GM18502 (cell line): ENCODE measurements at regions not wholly inside any gene's neighbourhood (a gene's known extent, or its start where the extent isn't known, plus 50 kb on each side); places are given as distances from the start of the nearest gene placed in this dataset.

ENCODE experiments used
- ATAC-seq: cut with Tn5 transposase; IDR thresholded peaks from one replicate; pipeline ENCODE4 v1.9.1; 2021; ENCODE audit warnings: mild to moderate bottlenecking; ENCODE audit not compliant: unreplicated experiment, poor library complexity

GRCh38 chr1:61627365-61627764, 97.6 kb downstream of the TM2D1 start:
- no peak for ATAC-seq

DNA sequence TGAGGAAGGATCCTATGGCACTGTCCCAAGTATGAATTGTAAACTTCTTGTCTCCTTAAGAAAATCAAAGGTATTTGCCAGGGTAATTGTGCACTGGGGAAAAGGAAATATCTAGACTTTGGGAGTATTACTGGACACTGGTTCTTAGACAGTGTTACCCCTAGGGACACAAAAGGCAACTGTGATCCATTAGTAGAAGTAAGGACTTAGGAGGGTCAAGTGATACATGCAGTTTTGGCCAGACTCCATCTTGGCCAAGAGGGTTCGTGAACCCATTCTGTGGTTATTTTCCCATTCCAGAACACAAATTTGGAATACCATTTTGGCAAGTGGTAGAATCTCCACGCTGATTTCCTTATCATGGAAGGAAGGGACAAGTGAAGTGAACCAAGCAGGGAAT, 98.1 kb downstream of the TM2D1 start:
- ATAC-seq, result no peak

DNA sequence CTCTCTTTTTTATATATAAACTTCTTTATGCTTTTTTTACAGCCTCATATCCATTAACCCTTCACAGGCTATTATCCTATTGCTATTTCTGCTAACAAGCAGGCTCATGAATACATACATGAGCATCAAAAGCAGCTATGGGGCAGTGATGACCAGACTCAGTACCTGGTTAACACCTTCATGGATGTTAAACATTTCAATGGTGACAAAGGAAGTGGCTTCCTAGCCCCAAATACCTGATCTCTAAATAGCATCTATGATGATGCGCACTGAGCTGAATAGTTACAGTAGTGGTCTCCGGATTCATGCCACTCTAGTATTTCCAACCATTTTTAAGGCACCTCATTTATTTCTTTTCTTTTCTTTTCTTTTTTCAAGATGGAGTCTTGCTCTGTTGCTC, 101.1 kb downstream of the TM2D1 start:
- no peak for ATAC-seq

- ATAC-seq, result no peak
Measured at GRCh38 chr1:61620536-61620935, 104.4 kb downstream of the TM2D1 start.

GRCh38 chr1:61618755-61619154, 106.2 kb downstream of the TM2D1 start:
- no peak for ATAC-seq

GRCh38 chr1:61618193-61618592, 106.7 kb downstream of the TM2D1 start:
- no peak for ATAC-seq

DNA sequence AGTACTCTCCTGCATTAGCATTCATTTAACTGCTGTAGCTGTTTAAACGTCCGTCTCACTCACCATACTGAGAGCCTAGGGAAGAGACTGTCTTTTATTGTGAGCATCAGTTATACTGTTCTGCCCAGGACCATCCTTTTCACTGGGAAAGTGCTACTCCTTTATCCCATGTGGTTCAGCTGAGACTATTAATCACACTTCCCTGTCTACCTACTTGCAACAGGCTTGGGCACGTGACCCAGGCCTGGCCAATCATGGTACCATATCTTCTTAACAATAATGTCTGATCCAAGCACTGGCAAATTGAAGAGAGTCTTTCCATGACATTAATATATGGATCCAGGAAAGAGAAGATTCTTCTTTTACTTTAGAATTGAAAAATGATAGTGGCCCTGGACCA, 108.1 kb downstream of the TM2D1 start:
- ATAC-seq, result no peak

DNA sequence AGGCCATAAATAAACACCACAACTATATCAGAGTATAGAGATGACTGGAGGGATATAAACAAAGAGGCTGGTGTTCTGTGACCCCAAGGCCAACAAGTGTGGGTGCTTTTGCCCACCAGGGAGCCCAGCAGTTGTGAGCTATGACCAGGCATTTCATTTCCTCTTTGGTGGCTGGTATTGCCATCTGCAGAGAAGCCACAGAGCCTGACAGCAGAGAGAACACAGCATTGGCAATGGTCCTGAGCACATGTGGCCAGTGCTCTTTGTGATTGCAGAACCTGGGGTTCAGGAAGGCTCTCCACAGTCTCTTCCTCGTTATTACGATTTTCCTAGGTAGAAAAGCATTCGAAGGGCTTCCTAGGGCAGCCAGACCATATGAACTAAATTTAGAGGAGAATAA, 112.3 kb downstream of the TM2D1 start:
- ATAC-seq, result no peak

DNA sequence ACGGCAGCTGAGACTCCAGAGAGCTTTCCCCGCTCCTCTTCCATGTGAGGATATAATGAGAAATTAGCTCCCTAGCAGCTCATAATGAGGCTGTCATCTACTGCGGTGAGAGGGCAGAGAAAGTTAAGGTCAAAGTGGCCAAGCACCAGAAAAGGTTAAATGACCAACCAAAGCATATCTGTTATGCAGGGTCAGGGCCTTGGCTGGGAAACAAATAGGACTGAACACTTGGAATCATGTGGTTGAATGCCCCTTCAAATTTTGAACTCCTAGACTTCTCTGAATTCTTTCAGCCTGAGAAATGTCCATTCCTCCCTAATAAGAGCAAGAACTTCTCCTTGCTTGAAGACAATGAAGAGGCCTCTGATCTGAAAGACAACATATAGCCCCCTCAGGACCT, 115.9 kb downstream of the TM2D1 start:
- ATAC-seq, result no peak

DNA sequence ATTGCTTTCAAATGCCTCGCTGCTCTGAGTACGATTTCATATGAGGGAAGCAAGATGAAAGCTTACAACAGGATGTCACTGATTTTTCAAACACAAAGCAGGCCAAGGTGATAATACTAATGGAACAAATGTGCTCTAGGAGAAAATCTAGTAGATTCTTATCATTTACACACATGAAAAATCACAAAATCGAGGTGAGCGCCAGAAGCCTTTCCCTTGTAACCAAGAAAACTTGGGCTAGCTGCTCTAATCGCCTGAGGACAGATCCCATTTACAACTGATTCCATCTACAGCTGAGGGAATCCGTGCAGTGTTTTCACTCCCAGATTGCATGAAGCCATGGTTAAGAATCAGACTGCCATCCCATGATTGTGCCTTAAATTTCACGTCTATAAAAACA, 117.5 kb downstream of the TM2D1 start:
- no peak for ATAC-seq

GRCh38 chr1:61606448-61607312, 118.3 kb downstream of the TM2D1 start:
- ATAC-seq, result no peak

- ATAC-seq, result no peak
Measured at GRCh38 chr1:61605607-61606321, 119.2 kb downstream of the TM2D1 start.

DNA sequence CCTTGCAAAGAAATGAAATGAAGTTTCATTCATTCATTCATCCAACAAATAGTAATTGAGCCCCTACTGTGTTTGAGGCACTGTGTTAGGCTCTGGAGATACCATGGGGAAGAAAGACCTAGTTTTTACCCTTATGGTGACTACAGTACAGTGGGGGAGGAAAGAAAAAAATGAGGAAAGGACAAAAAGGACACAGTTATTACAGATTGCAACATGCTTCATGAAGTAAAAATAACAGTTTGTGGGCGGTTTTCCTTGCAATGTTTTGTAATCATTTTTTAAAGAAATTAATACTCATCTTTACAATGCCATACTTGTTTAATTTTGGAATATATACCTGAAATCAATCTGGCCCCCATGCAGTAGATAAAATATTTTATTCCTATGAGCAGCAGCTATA, 120.3 kb downstream of the TM2D1 start:
- ATAC-seq, result no peak

DNA sequence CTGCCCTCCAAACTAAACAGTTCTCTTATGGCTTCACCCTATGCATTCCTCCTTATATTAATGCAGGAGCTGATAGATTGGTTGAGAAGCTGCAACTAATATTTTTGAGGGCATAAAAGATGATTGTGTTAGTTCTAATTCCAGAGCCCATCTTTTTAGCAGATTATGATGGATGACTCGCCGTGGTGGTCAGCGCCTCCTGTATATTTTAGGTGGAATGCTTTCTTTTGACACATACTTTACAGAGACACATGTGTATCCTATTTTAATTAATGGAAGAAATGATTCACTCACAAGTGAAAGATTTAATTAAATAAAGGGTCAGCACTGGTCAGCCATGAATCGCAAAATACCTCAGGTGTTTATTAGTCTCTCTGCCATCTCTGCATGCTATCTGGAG, 120.7 kb downstream of the TM2D1 start:
- no peak for ATAC-seq

- no peak for ATAC-seq
Measured at GRCh38 chr1:61602663-61603062, 122.3 kb downstream of the TM2D1 start.

DNA sequence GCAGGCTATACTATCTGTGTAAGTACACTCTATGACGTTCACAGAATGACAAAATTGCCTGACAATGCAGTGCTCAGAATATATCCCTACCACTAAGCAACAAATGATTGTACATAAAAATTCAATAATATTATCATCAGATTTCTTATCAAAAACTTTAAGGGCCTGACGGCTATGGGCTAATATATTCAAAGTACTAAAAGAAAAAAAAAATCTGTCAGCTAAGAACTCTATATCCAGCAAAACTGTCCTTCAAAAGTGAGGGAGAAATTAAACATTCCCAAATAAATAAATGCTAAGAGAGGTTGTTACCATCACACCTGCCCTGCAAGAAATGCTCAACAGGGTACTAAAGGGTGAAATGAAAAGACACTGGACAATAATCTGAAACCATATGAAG, 127.3 kb downstream of the TM2D1 start:
- no peak for ATAC-seq

DNA sequence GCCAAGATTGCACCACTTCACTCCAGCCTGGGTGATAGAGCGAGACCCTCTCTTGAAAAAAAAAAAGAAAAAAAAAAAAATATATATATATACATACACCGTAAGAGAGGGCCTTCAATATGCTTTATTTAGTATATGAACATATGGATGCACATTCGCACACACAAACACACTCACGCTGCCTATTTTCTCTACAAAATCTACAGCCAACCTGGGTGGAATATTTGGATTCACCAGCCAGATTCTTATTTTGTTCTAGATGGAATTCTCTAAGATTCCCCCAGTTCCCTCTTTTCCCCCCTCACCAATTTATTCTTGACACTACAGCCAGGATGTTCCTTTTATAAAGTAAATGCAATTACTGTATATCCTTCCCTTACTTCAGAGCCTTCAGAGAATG, 131.6 kb downstream of the TM2D1 start:
- no peak for ATAC-seq

DNA sequence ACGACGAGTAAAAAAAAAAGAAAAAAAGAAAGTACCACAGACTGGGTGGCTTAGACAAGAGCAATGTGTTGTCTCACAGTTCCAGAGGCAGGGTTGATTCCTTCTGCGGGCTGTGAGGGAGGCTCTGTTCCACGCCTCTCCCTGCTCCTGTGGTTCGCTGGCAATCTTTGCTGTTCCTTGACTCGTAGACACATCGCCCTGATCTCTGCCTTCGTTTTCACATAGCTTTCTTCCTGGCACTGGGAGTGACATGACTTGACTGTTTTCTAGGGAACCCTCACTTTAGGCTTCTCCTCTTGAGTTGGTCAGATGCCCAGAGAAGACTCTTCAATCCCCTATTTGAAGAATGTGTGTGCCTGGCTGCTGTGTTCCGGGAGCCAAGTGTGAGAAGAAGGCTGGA, 133.6 kb downstream of the TM2D1 start:
- no peak for ATAC-seq

DNA sequence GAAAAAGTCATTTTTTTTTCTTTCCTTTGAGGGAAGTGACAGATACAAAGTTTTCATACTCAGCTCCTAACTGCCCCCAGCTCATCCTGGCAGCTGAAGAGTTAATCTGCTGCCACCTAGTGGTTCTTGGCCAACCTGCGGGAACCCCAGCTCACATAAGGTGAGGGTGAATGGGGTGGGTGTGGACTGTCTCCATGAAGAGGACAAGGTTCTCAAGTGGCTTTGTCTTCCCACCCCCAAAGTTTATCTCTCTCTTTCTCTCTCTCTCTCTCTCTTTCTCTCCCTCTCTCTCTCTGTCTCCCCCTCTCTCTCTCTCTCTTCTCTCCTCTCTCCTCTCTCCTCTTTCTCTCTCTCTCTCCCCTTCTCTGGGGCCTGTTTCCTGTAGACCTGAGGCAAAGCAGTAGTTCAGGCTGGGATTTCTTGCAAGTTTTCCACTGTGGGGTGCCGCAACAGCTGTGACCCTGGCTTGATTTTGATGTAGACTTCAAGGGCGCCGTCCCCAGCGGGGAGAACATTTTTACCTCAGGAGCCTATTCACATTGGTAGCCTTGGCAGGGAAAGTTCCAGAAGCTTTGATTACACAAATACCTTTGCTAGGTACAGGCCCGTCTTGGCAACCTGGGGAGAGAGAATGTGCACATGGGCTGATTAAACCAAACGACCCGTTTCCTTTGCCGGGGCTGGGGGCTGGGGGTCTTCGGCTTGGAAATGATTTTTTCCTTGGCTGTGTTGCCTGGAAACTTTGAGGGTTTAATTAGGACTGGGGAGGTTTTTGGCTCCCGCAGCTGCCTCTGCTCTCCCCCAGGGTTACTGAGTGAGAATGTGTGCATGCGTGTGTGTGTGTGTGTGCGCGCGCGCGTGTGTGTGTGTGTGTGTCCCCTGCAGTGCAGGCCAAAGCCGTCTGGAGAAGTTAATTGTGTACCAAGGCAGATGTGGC, 135.9 kb downstream of the TM2D1 start:
- peak; percentile 97 for ATAC-seq

DNA sequence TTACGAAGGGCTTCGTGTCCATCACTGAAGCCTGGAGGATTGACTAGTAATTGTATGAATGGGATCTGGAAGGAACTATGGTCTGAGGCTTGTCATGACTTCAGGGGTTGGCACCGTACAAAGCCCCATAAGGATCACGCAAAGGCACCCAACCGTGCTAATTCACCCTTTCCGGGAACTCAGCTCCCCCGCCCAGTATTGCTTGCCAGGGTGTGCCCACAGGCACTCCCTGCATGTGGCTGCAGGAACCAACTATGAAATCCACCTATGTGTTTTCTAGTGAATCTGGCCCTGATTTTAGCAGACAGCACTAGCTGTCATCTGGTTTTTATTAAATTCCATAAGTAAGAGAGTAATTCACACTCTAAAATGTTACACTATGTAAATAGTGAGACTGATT, 139.2 kb downstream of the TM2D1 start:
- ATAC-seq, result no peak

- no peak for ATAC-seq
Measured at GRCh38 chr1:61583703-61584102, 141.2 kb downstream of the TM2D1 start.
